GM12865 (cell line): ENCODE measurements at regions not wholly inside any gene's neighbourhood (a gene's known extent, or its start where the extent isn't known, plus 50 kb on each side); places are given as distances from the start of the nearest gene placed in this dataset.

ENCODE experiments used
- DNase-seq: peaks from one replicate; pipeline ENCODE4 v3.0.0; 2010; ENCODE audit warnings: low read depth
- H3K4me3 ChIP-seq: 2 replicates; pipeline ENCODE4 v1.5.1; 2011; ENCODE audit warnings: mild to moderate bottlenecking, low read depth, low read length, control low read depth
- TF ChIP-seq, protein P1 (sequence below): IDR thresholded peaks from 2 replicates; pipeline ENCODE4 v1.5.1; 2011; ENCODE audit warnings: low read length, control low read depth, low read depth, inconsistent platforms; ENCODE audit not compliant: insufficient read depth; ENCODE audit errors: missing control alignments

DNA sequence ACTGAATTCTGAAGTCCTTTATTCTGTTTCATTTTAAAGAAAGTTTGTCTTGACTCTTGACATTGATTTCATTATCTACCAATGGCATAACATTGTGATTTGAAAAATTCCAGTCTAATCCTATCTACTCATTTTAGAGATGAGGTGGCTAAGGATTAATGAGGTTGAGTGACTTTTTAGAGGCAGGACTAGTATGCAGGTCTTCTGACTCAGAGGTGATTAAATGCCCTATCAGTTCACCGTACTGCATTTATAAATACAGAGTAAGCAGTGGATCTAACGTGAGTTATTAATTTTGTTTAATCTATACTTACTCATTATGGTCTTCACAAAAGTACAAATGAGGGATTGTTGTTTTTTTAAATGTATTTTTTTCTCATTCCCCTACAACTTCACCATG is 277.6 kb downstream of the PTBP2 start:
- no peak overlapping the region for H3K4me3 ChIP-seq
- no peak for DNase-seq
- TF ChIP-seq, protein P1, sequence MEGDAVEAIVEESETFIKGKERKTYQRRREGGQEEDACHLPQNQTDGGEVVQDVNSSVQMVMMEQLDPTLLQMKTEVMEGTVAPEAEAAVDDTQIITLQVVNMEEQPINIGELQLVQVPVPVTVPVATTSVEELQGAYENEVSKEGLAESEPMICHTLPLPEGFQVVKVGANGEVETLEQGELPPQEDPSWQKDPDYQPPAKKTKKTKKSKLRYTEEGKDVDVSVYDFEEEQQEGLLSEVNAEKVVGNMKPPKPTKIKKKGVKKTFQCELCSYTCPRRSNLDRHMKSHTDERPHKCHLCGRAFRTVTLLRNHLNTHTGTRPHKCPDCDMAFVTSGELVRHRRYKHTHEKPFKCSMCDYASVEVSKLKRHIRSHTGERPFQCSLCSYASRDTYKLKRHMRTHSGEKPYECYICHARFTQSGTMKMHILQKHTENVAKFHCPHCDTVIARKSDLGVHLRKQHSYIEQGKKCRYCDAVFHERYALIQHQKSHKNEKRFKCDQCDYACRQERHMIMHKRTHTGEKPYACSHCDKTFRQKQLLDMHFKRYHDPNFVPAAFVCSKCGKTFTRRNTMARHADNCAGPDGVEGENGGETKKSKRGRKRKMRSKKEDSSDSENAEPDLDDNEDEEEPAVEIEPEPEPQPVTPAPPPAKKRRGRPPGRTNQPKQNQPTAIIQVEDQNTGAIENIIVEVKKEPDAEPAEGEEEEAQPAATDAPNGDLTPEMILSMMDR = no peak

DNA sequence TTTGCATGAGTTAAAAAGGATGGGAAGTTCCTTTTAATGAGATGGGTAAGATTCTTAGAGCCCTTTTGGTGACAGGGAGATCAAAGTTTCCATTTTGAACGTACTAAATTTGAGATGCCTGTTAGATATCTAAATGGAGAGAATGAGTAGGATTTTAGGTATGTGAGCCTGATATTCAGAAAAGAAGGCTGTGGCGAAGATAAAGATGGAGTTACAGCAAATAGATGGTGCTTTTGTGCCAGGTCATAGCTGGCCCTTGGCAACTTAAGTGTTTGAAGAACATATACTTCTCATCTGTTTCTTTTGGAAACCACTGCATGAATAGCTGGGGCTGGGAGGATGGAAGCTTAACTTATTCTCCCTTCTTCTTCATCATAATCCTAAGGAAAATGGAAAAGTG is 282.5 kb downstream of the PTBP2 start:
- TF ChIP-seq, protein P1 = no peak
- no peak for DNase-seq
- no peak overlapping the region for H3K4me3 ChIP-seq

DNA sequence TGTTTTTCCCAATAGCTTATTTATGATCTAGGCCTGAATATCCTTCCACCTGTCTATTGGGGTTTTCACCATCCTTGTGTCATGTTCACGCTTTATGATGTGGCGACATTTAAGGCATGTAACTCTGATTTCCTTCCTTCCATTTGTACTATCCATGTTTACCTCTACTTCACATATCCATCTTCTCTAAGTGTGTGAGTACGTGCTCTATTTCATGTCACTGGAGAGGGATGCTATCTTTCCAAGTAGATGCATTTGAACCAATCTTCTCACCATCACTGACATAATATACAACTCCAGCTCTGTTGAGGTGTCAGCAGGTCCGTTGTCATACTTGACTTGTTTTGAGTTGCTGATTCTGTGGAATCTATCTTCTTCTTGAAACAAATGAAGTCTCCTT is 283.2 kb downstream of the PTBP2 start:
- H3K4me3 ChIP-seq = no peak overlapping the region
- TF ChIP-seq, protein P1 = no peak
- DNase-seq = no peak

DNA sequence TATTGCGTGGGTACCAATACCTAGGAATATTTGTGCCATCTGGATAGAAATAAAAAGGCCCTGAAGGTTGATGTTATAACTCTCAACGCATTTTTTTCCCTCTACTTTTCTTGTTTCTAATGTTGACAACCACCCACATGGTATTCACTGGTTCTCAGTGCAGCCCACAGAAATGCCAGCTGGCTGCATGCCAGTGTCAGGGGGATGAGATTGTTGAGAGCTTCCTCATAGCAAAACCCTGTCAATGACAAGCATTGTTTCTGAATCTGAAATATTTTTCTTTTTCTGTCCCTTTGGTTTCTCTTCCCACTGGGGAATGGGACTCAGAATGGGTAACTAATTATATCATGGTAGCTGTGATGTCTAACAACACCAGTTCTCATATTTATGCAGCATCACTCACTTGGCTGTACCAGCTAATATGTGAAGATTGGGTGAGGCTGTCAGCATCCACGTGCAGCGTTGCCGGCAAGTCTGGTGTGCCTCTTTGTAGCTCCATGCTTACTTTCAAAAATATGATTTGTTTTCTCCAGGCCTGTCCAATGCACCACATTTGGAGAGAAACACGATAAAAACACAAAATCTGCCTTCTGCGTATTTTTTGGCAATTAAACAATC is 284.6 kb downstream of the PTBP2 start:
- H3K4me3 ChIP-seq = no peak overlapping the region
- TF ChIP-seq, protein P1 = no peak
- DNase-seq = peak; percentile 58

DNA sequence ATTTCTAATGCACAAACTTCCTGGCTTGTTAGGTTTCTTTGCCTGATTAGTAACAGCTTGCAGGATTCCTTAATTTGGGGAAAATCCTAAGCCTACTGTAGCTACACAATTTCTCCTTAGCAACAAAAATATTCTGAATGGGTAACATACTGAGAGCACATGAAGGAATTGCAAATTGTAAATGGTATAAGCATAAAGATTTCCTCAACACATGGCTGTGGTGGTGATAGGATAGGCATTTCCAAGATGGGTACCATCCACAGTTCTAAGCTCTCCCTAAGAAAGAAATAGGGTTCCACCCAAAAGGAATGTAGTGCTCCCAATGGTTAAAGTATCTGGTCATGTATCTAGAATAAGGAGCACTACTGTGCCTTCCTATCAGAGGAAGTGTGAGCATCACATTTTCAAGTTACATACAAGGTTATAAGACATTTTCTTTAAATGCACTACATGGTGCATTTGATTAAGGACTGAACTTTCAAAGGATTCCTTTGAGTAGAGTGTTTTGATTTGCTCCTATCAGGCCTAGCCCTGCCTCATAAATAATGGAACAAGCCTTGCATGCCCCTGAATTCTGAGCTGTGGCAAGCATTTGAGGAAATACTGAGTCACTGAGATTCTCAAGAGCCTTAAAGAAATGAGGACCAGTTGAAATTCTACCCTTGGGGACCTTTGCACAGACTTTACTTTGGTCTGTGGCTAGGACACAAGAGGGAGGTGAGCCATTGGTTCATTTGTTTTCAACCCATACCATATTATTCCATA is 286.4 kb downstream of the PTBP2 start:
- no peak overlapping the region for H3K4me3 ChIP-seq
- no peak for DNase-seq
- TF ChIP-seq, protein P1 = no peak

DNA sequence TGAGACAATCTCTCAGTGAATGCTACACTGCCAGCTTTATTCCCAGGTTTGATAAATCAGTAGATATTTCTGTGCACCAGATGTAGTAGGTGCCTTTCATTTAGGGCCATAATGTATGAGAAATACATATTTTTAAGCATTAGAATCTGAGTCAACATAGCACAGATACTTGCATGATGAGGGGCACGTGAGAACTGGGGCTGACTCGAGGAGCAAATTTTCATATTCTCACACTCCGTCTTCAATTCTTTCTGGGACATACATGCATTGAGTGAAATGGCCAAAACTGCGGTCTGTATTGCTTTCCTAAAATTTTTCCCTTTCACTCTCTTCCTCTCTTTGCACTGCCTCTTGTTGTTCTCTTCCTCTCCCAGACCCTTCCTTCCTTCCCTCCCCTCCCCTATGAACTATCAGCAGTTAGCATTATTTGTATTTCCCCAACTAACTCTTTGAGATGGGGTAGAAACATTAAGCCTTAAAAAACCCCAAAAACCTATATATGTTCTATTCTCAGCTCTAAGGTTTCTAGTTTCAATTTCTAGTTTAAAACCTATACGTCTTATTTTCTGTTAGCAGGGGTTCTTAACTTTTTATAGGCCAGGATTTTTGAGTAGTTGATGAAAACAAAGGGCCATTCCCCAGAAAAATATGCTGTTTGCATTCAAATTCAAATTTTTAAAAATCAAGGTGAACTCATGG is 289.1 kb downstream of the PTBP2 start:
- DNase-seq = peak; percentile 64
- TF ChIP-seq, protein P1 = no peak
- H3K4me3 ChIP-seq = peak overlapping the region; percentile 23
